ENCODE measurements at regions not wholly inside any gene's neighbourhood (a gene's known extent, or its start where the extent isn't known, plus 50 kb on each side); places are given as distances from the start of the nearest gene placed in this dataset.

- POLR2A ChIA-PET (ENCODE audit: partially characterized antibody) = no interaction called here
- peaks cover 0 to 6% (median 1%) of the 10 kb centered on the region in 4 donors for H3K4me1 Mint-ChIP-seq
- H3K27ac Mint-ChIP-seq = no peak overlapping the region
- CTCF ChIA-PET (ENCODE audit: partially characterized antibody) = interaction anchor here (1.6 kb wide), 1 partner anchor 9 kb away, joined by 4 read pairs; no protein-coding TSS in a partner anchor
- H3K36me3 Mint-ChIP-seq = no peaks in the 10 kb centered on the region
- Histone ChIP-seq H3K27me3 (ENCODE audit: insufficient read depth, low read length) (no peaks in the 10 kb centered on the region), H3K36me3 (ENCODE audit: insufficient read depth, low read length) (no peaks in the 10 kb centered on the region), H3K27ac (ENCODE audit: low read depth, low read length) (no peak overlapping the region), H3K4me1 (ENCODE audit: insufficient read depth, low read length) (no peaks in the 10 kb centered on the region), H3K4me3 (ENCODE audit: low read length in 2 of 2) (no peak overlapping the region), H3K9me3 (ENCODE audit: control insufficient read depth in 1 of 2, low read length in 2 of 2) (no peaks in the 10 kb centered on the region)
- intact Hi-C loops (cut with micrococcal nuclease) = no loop called here
- DNase-seq = no peak
- peaks cover 0 to 1% (median 0%) of the 10 kb centered on the region in 8 donors for H3K9me3 Mint-ChIP-seq
- no peak overlapping the region for H3K4me3 Mint-ChIP-seq
- peaks cover 0 to 2% of the 10 kb centered on the region in 2 donors for H3K27me3 Mint-ChIP-seq
Measured at GRCh38 chr2:37471104-37471503, 126.7 kb downstream of the QPCT start.

GRCh38 chr2:37471994-37472393, 127.6 kb downstream of the QPCT start:
- H3K36me3 Mint-ChIP-seq = no peaks in the 10 kb centered on the region
- intact Hi-C loops (cut with micrococcal nuclease) = no loop called here
- H3K27me3 ChIP-seq (ENCODE audit: insufficient read depth, low read length) = no peaks in the 10 kb centered on the region
- H3K4me3 Mint-ChIP-seq = no peak overlapping the region
- H3K36me3 ChIP-seq (ENCODE audit: insufficient read depth, low read length) = no peaks in the 10 kb centered on the region
- no peaks in the 10 kb centered on the region for H3K9me3 Mint-ChIP-seq
- H3K27ac ChIP-seq (ENCODE audit: low read depth, low read length) = no peak overlapping the region
- no peak overlapping the region for H3K27ac Mint-ChIP-seq
- ChIA-PET POLR2A (ENCODE audit: partially characterized antibody) (no interaction called here), CTCF (ENCODE audit: partially characterized antibody) (interaction anchor here (0.7 to 1.0 kb wide), 2 partner anchors 56 to 406 kb away, joined by 3 to 4 read pairs; no protein-coding TSS in a partner anchor)
- no peaks in the 10 kb centered on the region for H3K4me1 ChIP-seq (ENCODE audit: insufficient read depth, low read length)
- H3K27me3 Mint-ChIP-seq = peaks cover 0 to 2% of the 10 kb centered on the region in 2 donors
- no peak for DNase-seq
- no peak overlapping the region for H3K4me3 ChIP-seq (ENCODE audit: low read length in 2 of 2)
- H3K9me3 ChIP-seq (ENCODE audit: control insufficient read depth in 1 of 2, low read length in 2 of 2) = no peaks in the 10 kb centered on the region
- peaks cover 0 to 6% (median 1%) of the 10 kb centered on the region in 4 donors for H3K4me1 Mint-ChIP-seq

GRCh38 chr2:37472959-37473358, 128.5 kb downstream of the QPCT start:
- Mint-ChIP-seq H3K9me3 (no peaks in the 10 kb centered on the region), H3K4me1 (peaks cover 0 to 6% (median 1%) of the 10 kb centered on the region in 4 donors), H3K36me3 (no peaks in the 10 kb centered on the region), H3K4me3 (no peak overlapping the region), H3K27me3 (peaks cover 0 to 2% of the 10 kb centered on the region in 2 donors), H3K27ac (no peak overlapping the region)
- intact Hi-C loops (cut with micrococcal nuclease) = no loop called here
- no peak for DNase-seq
- CTCF ChIA-PET (ENCODE audit: partially characterized antibody) = interaction anchor here (1.0 to 1.8 kb wide), 3 partner anchors 57 to 77 kb away, joined by 3 to 6 read pairs (median 4); no protein-coding TSS in a partner anchor
- H3K27ac ChIP-seq (ENCODE audit: low read depth, low read length) = no peak overlapping the region
- no peaks in the 10 kb centered on the region for H3K27me3 ChIP-seq (ENCODE audit: insufficient read depth, low read length)
- no peak overlapping the region for H3K4me3 ChIP-seq (ENCODE audit: low read length in 2 of 2)
- no peaks in the 10 kb centered on the region for H3K36me3 ChIP-seq (ENCODE audit: insufficient read depth, low read length)
- POLR2A ChIA-PET (ENCODE audit: partially characterized antibody) = no interaction called here
- H3K9me3 ChIP-seq (ENCODE audit: control insufficient read depth in 1 of 2, low read length in 2 of 2) = no peaks in the 10 kb centered on the region
- no peaks in the 10 kb centered on the region for H3K4me1 ChIP-seq (ENCODE audit: insufficient read depth, low read length)

- Histone ChIP-seq H3K27ac (ENCODE audit: low read depth, low read length) (no peak overlapping the region), H3K27me3 (ENCODE audit: insufficient read depth, low read length) (no peaks in the 10 kb centered on the region), H3K4me1 (ENCODE audit: insufficient read depth, low read length) (no peaks in the 10 kb centered on the region), H3K36me3 (ENCODE audit: insufficient read depth, low read length) (no peaks in the 10 kb centered on the region), H3K9me3 (ENCODE audit: control insufficient read depth in 1 of 2, low read length in 2 of 2) (no peaks in the 10 kb centered on the region), H3K4me3 (ENCODE audit: low read length in 2 of 2) (no peak overlapping the region)
- H3K9me3 Mint-ChIP-seq = peaks cover 0 to 3% (median 0%) of the 10 kb centered on the region in 8 donors
- H3K27me3 Mint-ChIP-seq = peaks cover 0 to 2% of the 10 kb centered on the region in 2 donors
- ChIA-PET CTCF (ENCODE audit: partially characterized antibody) (interaction anchor here (1.2 kb wide), 1 partner anchor 13 kb away, joined by 3 read pairs; no protein-coding TSS in a partner anchor), POLR2A (ENCODE audit: partially characterized antibody) (no interaction called here)
- H3K27ac Mint-ChIP-seq = no peak overlapping the region
- peaks cover 0 to 1% of the 10 kb centered on the region in 2 donors for H3K36me3 Mint-ChIP-seq
- H3K4me1 Mint-ChIP-seq = peaks cover 0 to 2% (median 0%) of the 10 kb centered on the region in 4 donors
- H3K4me3 Mint-ChIP-seq = no peak overlapping the region
- intact Hi-C loops (cut with micrococcal nuclease) = no loop called here
- DNase-seq = no peak
Measured at GRCh38 chr2:37476411-37476810, 132.0 kb downstream of the QPCT start.

GRCh38 chr2:37477921-37478320, 133.5 kb downstream of the QPCT start:
- H3K36me3 ChIP-seq (ENCODE audit: insufficient read depth, low read length) = no peaks in the 10 kb centered on the region
- no peaks in the 10 kb centered on the region for H3K4me1 Mint-ChIP-seq
- POLR2A ChIA-PET (ENCODE audit: partially characterized antibody) = no interaction called here
- CTCF ChIA-PET (ENCODE audit: partially characterized antibody) = interaction anchor here (1.4 kb wide), 1 partner anchor 23 kb away, joined by 4 read pairs; no protein-coding TSS in a partner anchor
- peaks cover 0 to 3% (median 0%) of the 10 kb centered on the region in 8 donors for H3K9me3 Mint-ChIP-seq
- H3K4me3 Mint-ChIP-seq = no peak overlapping the region
- no peak overlapping the region for H3K27ac ChIP-seq (ENCODE audit: low read depth, low read length)
- peaks cover 0 to 1% of the 10 kb centered on the region in 2 donors for H3K36me3 Mint-ChIP-seq
- H3K27me3 Mint-ChIP-seq = peaks cover 0 to 2% of the 10 kb centered on the region in 2 donors
- H3K4me1 ChIP-seq (ENCODE audit: insufficient read depth, low read length) = no peaks in the 10 kb centered on the region
- no peak for DNase-seq
- intact Hi-C loops (cut with micrococcal nuclease) = no loop called here
- H3K27ac Mint-ChIP-seq = no peak overlapping the region
- no peaks in the 10 kb centered on the region for H3K27me3 ChIP-seq (ENCODE audit: insufficient read depth, low read length)
- H3K9me3 ChIP-seq (ENCODE audit: control insufficient read depth in 1 of 2, low read length in 2 of 2) = no peaks in the 10 kb centered on the region
- no peak overlapping the region for H3K4me3 ChIP-seq (ENCODE audit: low read length in 2 of 2)

- H3K27me3 Mint-ChIP-seq = peaks cover 0 to 4% of the 10 kb centered on the region in 2 donors
- H3K4me1 Mint-ChIP-seq = peaks cover 0 to 5% (median 0%) of the 10 kb centered on the region in 4 donors
- H3K36me3 ChIP-seq (ENCODE audit: insufficient read depth, low read length) = no peaks in the 10 kb centered on the region
- no peak overlapping the region for H3K4me3 ChIP-seq (ENCODE audit: low read length in 2 of 2)
- H3K27me3 ChIP-seq (ENCODE audit: insufficient read depth, low read length) = no peaks in the 10 kb centered on the region
- ChIA-PET POLR2A (ENCODE audit: partially characterized antibody) (no interaction called here), CTCF (ENCODE audit: partially characterized antibody) (no interaction called here)
- DNase-seq = no peak
- H3K36me3 Mint-ChIP-seq = peaks cover 0 to 1% of the 10 kb centered on the region in 2 donors
- H3K4me3 Mint-ChIP-seq = no peak overlapping the region
- no peak overlapping the region for H3K27ac ChIP-seq (ENCODE audit: low read depth, low read length)
- H3K9me3 ChIP-seq (ENCODE audit: control insufficient read depth in 1 of 2, low read length in 2 of 2) = no peaks in the 10 kb centered on the region
- peaks cover 0 to 3% (median 0%) of the 10 kb centered on the region in 8 donors for H3K9me3 Mint-ChIP-seq
- intact Hi-C loops (cut with micrococcal nuclease) = no loop called here
- no peaks in the 10 kb centered on the region for H3K4me1 ChIP-seq (ENCODE audit: insufficient read depth, low read length)
- H3K27ac Mint-ChIP-seq = no peak overlapping the region
Measured at GRCh38 chr2:37481244-37481643, 136.8 kb downstream of the QPCT start.

- Histone ChIP-seq H3K4me3 (ENCODE audit: low read length in 2 of 2) (no peak overlapping the region), H3K9me3 (ENCODE audit: control insufficient read depth in 1 of 2, low read length in 2 of 2) (no peaks in the 10 kb centered on the region), H3K27ac (ENCODE audit: low read depth, low read length) (no peak overlapping the region), H3K27me3 (ENCODE audit: insufficient read depth, low read length) (no peaks in the 10 kb centered on the region), H3K4me1 (ENCODE audit: insufficient read depth, low read length) (no peaks in the 10 kb centered on the region), H3K36me3 (ENCODE audit: insufficient read depth, low read length) (no peaks in the 10 kb centered on the region)
- H3K4me1 Mint-ChIP-seq = peaks cover 0 to 5% (median 0%) of the 10 kb centered on the region in 4 donors
- H3K4me3 Mint-ChIP-seq = no peak overlapping the region
- ChIA-PET CTCF (ENCODE audit: partially characterized antibody) (interaction anchor here (0.9 to 1.4 kb wide), 4 partner anchors 12 to 93 kb away, joined by 3 to 4 read pairs (median 3); no protein-coding TSS in a partner anchor), POLR2A (ENCODE audit: partially characterized antibody) (no interaction called here)
- intact Hi-C loops (cut with micrococcal nuclease) = no loop called here
- no peaks in the 10 kb centered on the region for H3K36me3 Mint-ChIP-seq
- peaks cover 0 to 10% (median 0%) of the 10 kb centered on the region in 8 donors for H3K9me3 Mint-ChIP-seq
- peaks cover 1 to 4% of the 10 kb centered on the region in 2 donors for H3K27me3 Mint-ChIP-seq
- DNase-seq = no peak
- H3K27ac Mint-ChIP-seq = no peak overlapping the region
Measured at GRCh38 chr2:37489041-37489456, 144.6 kb downstream of the QPCT start.

Measured in CD4-positive, alpha-beta memory T cell (primary cell).